ENCODE measurements at regions not wholly inside any gene's neighbourhood (a gene's known extent, or its start where the extent isn't known, plus 50 kb on each side); places are given as distances from the start of the nearest gene placed in this dataset.
"Not testable (repeated sequence)": the region's sequence is repeated elsewhere in the genome, so short reads cannot be mapped to it uniquely, and the experiment has no call there.

- DNase-seq (ENCODE audit: low spot score in 2 of 2); H3K4me1 ChIP-seq; H3K36me3 ChIP-seq; intact Hi-C loops (cut with DNase I); H3K27me3 ChIP-seq; H3K27ac ChIP-seq; H3K9me3 ChIP-seq; H3K4me3 ChIP-seq: not testable (repeated sequence)
Observed at GRCh38 chr17:16839242-16840175, 132.4 kb downstream of the TNFRSF13B start.

DNA sequence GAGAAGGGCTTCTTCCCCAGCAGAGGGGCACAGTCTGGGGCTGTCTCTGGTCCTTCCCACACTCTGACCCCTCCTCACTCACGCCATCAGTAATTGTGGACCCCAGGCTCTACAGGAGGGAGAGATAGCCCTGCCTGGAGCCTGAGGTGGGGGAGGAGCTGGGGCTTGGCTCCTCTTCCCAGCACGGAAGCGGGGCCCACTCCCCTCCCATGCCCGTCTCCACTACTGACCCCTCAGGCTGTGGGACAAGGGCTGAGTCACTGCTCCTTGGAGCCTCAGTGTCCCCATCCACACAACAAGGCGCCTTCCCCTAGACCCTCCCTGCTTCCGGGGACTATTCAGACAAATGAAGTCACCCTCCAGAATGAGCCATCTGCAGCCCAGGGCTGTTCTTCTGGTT lies 133.1 kb downstream of the TNFRSF13B start:
- H3K27ac ChIP-seq; H3K9me3 ChIP-seq; H3K4me3 ChIP-seq; intact Hi-C loops (cut with DNase I); DNase-seq (ENCODE audit: low spot score in 2 of 2); H3K27me3 ChIP-seq; H3K4me1 ChIP-seq; H3K36me3 ChIP-seq: not testable (repeated sequence)

DNA sequence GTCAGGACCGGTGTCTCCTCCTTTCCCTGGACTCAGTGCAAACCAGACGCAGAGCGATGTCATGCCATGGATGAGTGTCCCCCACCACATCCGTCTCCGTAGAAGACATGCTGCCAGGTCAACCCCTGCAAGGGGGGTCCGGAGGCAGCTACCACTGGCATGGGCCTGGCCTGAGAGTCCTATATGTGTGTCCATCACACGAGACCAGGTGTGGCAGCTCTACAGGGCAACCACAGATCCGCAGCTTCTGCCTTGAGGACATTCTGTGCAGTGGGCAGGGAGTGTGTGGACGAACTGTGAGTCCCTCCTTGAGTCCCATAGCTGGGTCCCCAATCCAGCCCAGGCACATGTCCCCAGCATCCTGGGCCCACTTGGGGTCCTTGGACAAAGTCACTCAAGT lies 133.6 kb downstream of the TNFRSF13B start:
- H3K4me1 ChIP-seq; H3K9me3 ChIP-seq; H3K27me3 ChIP-seq; H3K27ac ChIP-seq; H3K4me3 ChIP-seq; H3K36me3 ChIP-seq; DNase-seq (ENCODE audit: low spot score in 2 of 2); intact Hi-C loops (cut with DNase I): not testable (repeated sequence)

DNA sequence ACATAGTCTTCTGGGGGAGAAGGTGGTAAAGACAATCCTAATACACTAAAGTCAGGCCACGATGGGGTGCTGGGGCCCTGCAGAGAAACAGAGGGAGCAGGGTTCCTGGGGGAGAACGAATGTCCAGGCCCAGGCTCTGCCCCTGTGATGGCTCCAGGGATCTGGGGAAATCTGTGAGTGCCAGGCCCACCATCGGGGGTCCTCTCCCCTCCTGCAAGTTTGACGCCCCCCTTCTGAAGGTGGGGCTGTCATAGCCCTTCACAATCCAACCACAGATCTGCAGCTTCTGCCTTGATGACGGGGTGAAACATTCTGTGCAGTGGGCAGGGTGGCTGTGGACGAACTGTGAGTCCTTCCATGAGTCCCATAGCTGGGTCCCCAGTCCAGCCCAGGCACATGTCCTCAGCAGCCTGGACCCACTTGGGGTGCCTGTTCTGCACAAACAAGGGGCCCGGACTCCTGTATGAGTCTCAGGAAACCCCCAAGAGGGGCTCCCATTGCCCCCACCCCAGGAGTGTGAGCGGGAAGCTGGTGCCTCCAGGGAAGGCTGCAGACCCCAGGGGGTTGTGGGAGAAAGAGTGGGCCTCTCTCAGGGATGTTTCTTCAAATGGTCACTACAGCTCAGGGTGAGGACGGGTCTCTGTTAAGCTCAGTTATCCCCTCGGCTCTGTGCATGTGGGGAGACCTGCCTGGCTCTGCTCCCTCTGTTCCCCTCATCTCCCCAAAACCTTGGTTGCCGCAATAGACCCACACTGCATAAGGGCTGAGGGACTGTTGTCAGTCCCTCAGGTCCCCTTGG lies 134.3 kb downstream of the TNFRSF13B start:
- H3K9me3 ChIP-seq; DNase-seq (ENCODE audit: low spot score in 2 of 2); intact Hi-C loops (cut with DNase I); H3K27me3 ChIP-seq; H3K4me3 ChIP-seq; H3K36me3 ChIP-seq; H3K27ac ChIP-seq; H3K4me1 ChIP-seq: not testable (repeated sequence)

GRCh38 chr17:16836315-16836915 lies 135.5 kb downstream of the TNFRSF13B start:
- H3K27me3 ChIP-seq; intact Hi-C loops (cut with DNase I); H3K4me1 ChIP-seq; H3K9me3 ChIP-seq; H3K27ac ChIP-seq; H3K4me3 ChIP-seq; H3K36me3 ChIP-seq; DNase-seq (ENCODE audit: low spot score in 2 of 2): not testable (repeated sequence)

DNA sequence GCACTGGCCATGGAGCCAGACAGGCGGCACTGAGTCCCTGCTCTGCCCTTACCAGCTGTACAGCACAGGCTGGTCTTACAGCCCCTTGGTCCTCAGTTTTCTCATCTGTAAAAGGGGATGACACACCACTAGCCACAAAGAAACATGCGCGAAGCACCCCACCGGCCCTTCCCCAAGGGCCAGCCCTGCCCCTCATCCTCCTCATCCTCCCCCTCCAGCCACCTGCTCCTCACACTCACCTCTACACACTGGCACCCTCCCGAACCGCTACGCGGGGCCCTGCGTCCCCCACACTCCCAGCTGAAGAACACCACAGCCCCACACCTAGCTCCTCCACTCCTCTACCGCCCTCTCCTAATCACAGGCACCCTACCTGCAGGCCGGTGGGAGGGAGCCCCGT lies 138.4 kb downstream of the TNFRSF13B start:
- H3K27ac ChIP-seq; H3K9me3 ChIP-seq; intact Hi-C loops (cut with DNase I); H3K4me3 ChIP-seq; H3K27me3 ChIP-seq; H3K36me3 ChIP-seq; H3K4me1 ChIP-seq; DNase-seq (ENCODE audit: low spot score in 2 of 2): not testable (repeated sequence)

GRCh38 chr17:16832853-16833252 lies 139.1 kb downstream of the TNFRSF13B start:
- H3K4me1 ChIP-seq; intact Hi-C loops (cut with DNase I); DNase-seq (ENCODE audit: low spot score in 2 of 2); H3K36me3 ChIP-seq; H3K4me3 ChIP-seq; H3K27ac ChIP-seq; H3K9me3 ChIP-seq; H3K27me3 ChIP-seq: not testable (repeated sequence)

- intact Hi-C loops (cut with DNase I); H3K9me3 ChIP-seq; DNase-seq (ENCODE audit: low spot score in 2 of 2); H3K36me3 ChIP-seq; H3K4me1 ChIP-seq; H3K27me3 ChIP-seq; H3K27ac ChIP-seq; H3K4me3 ChIP-seq: not testable (repeated sequence)
Observed at GRCh38 chr17:16832206-16832605, 139.7 kb downstream of the TNFRSF13B start.

GRCh38 chr17:16830770-16831169 lies 140.7 kb downstream of the CCDC144A start:
- intact Hi-C loops (cut with DNase I); H3K4me1 ChIP-seq; DNase-seq (ENCODE audit: low spot score in 2 of 2); H3K27ac ChIP-seq; H3K27me3 ChIP-seq; H3K9me3 ChIP-seq; H3K36me3 ChIP-seq; H3K4me3 ChIP-seq: not testable (repeated sequence)

- DNase-seq (ENCODE audit: low spot score in 2 of 2); H3K4me3 ChIP-seq; intact Hi-C loops (cut with DNase I): not testable (repeated sequence)
Observed at GRCh38 chr17:16830219-16830618, 140.2 kb downstream of the CCDC144A start.

More at GRCh38 chr17:16830219-16830618, 140.2 kb downstream of the CCDC144A start:
- not testable (repeated sequence) for H3K27me3 ChIP-seq, H3K9me3 ChIP-seq, H3K4me1 ChIP-seq, H3K36me3 ChIP-seq, H3K27ac ChIP-seq

Data from ascending aorta (tissue), 2 donors.